ENCODE measurements at regions not wholly inside any gene's neighbourhood (a gene's known extent, or its start where the extent isn't known, plus 50 kb on each side); places are given as distances from the start of the nearest gene placed in this dataset.

DNA sequence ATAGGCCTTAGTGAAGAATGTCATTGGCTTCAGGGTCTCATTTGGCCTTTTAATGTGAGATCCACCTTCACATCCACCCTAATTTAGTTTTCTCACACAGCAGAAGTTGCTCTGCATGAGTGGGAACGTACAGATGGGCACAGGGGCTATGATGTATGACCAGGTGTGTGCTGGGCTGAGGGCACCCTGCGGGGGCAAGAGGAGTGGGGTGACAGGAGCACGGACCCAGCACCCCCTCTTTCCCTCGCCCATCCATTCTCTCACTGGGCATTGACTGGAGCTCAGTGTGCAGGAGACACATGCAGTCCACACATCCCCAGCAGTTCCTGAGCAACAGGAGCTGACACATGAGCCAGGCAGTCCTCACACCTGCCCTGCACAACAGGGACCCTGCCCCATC is 95.1 kb upstream of the PPP2R2D start:
- H3K4me1 Mint-ChIP-seq: no peaks in the 10 kb centered on the region
- peaks cover 0 to under 1% of the 10 kb centered on the region in 2 donors for H3K9me3 Mint-ChIP-seq
- no peak for ATAC-seq
- no peak overlapping the region for H3K27ac Mint-ChIP-seq
- H3K27me3 Mint-ChIP-seq: peaks cover 16% of the 10 kb centered on the region
- no peak for DNase-seq
- no peak overlapping the region for H3K4me3 Mint-ChIP-seq

DNA sequence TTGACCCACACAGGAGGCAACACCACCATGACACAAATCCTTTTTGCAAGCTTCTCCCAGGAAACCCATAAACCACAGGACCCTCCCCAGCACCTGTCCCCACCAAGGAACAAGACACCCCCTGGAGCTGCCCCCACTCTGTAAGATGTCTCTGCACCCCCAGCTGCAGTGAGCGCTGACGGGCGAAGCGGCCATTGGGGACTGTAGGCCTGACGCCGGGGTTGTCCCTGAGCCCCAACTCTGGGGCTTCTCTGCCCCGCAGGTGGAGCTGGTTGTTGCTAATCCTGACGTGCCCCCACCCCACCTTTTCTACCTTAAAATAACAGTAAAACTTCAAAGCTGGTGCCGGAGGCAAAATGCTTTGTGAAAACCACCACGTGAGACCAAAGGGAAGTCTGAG is 94.7 kb upstream of the PPP2R2D start:
- Mint-ChIP-seq H3K4me3 (no peak overlapping the region), H3K27me3 (peaks cover 16% of the 10 kb centered on the region), H3K9me3 (no peaks in the 10 kb centered on the region), H3K4me1 (no peaks in the 10 kb centered on the region), H3K27ac (peak overlapping the region in 1 of 2 donors; percentile 25)
- DNase-seq (no peak), ATAC-seq (no peak)

DNA sequence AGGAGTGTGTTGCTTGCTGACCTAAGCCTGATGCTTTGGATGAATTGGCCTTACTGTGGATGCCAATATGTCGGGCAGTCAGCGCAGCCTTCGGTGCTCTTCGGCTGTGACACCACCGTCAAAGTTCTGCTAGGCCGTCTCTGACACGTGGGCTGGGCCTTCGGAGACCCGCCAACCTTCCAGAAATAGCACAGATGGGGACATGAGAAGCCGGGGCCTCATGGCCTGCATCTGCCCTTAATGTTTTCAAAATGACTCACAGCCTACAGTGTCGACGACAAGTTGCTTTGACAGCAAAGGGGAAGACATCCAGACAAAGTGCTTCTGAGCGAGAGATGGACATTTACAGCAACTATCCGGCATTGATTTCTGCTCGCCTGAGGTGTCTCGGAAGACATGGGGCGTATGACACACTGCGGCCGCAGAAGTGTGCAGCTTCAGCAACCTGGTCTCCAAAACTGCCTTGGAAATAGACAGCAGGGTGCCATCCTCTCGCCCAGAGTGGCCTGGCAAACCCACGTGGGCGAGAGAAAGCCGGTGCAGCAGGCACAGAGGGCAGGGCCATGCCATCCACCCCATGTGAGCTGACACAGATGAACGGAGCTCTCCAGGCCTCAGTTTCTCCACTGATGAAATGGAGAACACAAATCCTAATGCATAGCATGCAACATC is 94.0 kb upstream of the PPP2R2D start:
- no peak overlapping the region for H3K4me3 Mint-ChIP-seq
- H3K4me1 Mint-ChIP-seq: no peaks in the 10 kb centered on the region
- peaks cover 16% of the 10 kb centered on the region for H3K27me3 Mint-ChIP-seq
- no peak overlapping the region for H3K27ac Mint-ChIP-seq
- no peaks in the 10 kb centered on the region for H3K9me3 Mint-ChIP-seq
- ATAC-seq (no peak), DNase-seq (no peak)

DNA sequence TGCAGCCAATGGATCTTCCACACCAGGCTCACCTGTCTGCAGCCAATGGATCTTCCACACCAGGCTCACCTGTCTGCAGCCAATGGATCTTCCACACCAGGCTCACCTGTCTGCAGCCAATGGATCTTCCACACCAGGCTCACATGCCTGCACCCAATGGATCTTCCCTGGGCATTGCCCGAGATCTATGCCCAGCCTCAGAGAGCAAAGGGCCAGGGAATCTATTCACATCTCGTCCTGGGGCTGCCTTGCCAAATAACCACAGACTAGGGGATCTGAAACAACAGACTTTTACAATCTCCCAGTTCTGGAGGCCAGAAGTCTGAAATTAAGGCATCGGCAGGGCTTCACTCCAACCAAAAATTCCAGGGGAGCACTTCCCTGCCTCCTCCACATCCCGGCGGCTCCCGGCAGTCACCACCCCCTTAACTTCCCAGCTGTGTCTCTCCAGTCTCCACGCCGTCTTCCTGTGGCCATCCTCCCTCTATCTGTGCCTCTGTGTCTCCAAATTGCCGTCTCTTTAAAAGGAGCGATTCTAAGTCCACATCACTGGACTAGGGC is 92.4 kb upstream of the PPP2R2D start:
- no peaks in the 10 kb centered on the region for H3K9me3 Mint-ChIP-seq
- no peaks in the 10 kb centered on the region for H3K4me1 Mint-ChIP-seq
- no peak for ATAC-seq
- H3K4me3 Mint-ChIP-seq: no peak overlapping the region
- no peak overlapping the region for H3K27ac Mint-ChIP-seq
- H3K27me3 Mint-ChIP-seq: peaks cover 16% of the 10 kb centered on the region
- no peak for DNase-seq

DNA sequence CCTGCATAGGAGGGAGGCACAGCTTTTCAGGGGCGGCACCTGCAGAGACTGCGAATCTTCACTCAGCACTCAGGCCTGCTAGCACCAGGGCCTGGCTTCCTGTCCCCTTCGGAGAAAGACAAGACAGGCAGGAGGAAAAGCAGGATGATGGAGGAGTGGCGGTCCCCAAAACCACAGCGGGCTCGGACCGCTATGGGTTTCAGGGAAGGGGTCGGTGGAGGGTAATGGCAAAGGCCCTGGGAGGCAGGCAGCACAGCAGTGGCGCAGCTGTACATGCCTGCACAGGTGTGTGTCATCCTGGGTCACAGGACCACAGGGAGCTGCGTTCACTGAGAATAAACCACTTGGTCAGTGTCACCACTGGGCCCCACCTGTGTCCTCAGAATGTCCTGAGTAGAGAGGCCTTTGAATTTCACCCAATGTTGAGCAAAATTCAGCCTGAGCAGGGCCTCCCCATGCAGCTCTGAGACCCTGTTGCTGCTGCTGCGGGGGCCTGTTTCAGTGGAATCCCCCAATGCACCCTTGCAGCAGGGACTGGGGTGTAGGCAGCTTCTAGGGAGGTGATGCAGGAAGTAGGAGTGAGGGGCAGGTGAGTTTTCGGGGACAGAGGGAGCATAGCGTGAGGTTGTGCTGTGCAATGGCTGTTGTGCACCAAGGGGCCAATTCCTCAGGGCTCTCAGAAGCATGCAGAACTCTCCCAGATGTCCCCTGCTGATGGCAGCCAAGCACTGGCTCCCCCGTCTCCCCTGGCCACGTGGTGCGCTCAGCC is 90.6 kb upstream of the PPP2R2D start:
- Mint-ChIP-seq H3K4me1 (no peaks in the 10 kb centered on the region), H3K9me3 (no peaks in the 10 kb centered on the region), H3K4me3 (no peak overlapping the region), H3K27ac (no peak overlapping the region), H3K27me3 (peaks cover 16% of the 10 kb centered on the region)
- no peak for ATAC-seq
- no peak for DNase-seq

DNA sequence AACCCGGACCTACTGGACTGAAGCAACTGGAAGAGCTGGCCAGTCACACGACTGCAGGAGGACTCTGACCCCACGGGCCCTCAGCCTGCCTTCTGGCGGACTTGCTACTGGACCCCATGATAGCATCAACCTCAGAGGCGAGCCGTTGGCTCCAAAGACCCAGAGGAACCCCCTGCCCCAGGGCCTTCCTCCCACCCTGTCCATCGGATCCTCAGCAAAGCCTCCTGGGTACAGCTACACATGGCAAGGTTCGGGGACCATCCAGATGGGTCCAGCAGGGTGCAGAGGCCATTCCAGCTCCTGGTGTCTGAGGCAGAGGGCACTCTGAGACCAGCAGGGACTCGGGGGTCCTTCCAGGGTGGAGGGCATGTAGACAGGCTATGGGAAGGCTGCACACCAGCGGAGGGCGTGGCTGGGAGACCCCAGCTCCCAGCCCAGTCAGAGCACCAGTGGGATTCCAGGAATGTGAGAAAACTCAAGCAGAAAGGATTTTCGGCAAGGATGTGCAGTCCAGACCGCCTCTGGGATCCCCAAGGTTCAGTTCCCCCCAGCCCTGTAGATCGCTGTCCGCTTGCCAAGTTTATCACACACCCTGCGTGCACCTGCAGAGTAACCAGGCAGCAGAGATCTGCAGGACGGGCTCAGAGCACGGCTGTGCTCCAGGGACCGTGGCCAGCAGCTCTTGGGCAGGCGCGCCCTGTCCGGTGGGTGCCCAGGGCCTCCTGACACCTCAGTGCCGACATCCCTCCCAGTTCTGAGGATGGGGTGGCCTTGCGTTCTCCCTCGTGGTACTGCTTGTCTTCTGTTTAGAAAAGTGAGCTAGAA is 89.8 kb upstream of the PPP2R2D start:
- no peaks in the 10 kb centered on the region for H3K9me3 Mint-ChIP-seq
- no peak overlapping the region for H3K4me3 Mint-ChIP-seq
- peaks cover 19% of the 10 kb centered on the region for H3K27me3 Mint-ChIP-seq
- H3K27ac Mint-ChIP-seq: no peak overlapping the region
- DNase-seq (no peak), ATAC-seq (no peak)
- H3K4me1 Mint-ChIP-seq: no peaks in the 10 kb centered on the region

DNA sequence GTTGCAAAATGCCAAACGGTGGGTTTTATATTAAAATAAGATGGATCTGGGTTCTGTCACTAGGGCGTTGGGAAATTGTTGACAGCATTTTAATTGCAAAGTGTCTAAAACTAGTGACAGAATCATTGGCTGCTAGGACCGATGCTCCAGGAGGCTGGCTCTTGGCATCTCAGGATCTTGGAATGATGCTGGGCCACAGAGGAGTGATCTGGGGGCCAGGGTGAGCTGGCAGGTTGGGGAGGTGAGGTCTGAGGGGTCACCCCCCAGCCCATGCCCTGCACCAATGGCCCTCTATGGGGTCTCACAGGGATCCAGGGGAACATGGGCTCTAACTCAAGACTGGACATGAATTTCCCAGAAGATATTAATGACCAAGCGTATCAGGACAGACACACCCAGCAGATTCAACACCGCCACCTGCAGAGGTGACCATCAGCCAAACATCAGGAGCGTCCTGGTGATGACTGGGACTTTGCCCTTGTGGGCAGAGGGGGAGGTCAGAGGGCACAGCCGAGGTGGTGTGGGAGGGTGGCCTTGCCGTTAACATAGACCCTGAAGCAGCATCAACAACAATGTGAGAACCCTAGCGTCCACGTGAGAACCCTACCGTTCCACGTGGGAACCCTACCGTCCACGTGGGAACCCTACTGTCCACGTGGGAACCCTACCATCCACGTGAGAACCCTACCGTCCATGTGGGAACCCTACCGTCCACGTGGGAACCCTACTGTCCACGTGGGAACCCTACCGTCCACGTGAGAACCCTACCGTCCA is 89.0 kb upstream of the PPP2R2D start:
- ATAC-seq: no peak
- Mint-ChIP-seq H3K4me1 (no peaks in the 10 kb centered on the region), H3K27ac (no peak overlapping the region), H3K4me3 (no peak overlapping the region), H3K27me3 (peaks cover 26% of the 10 kb centered on the region), H3K9me3 (no peaks in the 10 kb centered on the region)
- no peak for DNase-seq

DNA sequence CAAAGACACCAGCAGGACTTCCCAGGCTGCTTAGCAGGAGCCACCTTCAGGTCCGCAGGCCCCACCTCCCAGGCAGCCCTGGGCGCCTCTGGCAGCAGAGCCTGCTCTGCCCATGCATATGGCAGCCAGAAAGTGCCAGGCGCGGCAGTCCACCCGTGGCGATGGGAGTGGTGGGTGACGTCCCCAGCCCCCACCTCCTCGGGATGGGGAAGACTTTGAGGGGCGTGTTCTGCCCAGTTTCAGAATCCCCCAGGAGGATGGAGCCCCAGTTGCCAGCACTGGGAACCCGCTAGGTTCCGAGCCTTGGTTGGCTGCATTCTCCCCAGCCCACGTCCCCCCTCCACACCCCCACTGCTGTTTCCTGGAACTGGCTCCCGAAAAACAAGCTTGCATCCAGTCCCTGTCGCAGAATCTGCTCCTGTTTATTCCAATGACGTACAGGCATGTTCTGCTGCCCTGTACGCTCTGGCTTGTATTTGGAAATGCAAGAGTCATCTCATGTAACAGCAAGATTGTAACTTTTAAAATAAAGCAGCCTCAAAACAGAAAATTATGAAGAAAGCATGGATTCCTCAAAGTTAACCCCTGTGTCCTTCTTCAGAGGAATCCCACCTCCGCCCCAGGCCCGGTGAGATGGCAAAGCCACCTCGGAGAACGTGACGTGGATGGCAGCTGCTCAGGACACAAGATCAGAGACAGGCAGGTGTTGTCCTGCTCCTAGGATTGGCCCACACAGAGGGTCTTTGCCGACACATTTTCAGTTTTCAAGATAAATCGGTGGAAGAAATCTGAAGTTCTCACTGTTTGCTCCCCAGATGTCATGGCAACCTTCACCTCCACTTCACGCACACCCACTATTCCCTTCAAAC is 87.8 kb upstream of the PPP2R2D start:
- Mint-ChIP-seq H3K27me3 (peaks cover 26% of the 10 kb centered on the region), H3K9me3 (no peaks in the 10 kb centered on the region), H3K4me1 (no peaks in the 10 kb centered on the region), H3K27ac (no peak overlapping the region), H3K4me3 (no peak overlapping the region)
- ATAC-seq (no peak), DNase-seq (no peak)

DNA sequence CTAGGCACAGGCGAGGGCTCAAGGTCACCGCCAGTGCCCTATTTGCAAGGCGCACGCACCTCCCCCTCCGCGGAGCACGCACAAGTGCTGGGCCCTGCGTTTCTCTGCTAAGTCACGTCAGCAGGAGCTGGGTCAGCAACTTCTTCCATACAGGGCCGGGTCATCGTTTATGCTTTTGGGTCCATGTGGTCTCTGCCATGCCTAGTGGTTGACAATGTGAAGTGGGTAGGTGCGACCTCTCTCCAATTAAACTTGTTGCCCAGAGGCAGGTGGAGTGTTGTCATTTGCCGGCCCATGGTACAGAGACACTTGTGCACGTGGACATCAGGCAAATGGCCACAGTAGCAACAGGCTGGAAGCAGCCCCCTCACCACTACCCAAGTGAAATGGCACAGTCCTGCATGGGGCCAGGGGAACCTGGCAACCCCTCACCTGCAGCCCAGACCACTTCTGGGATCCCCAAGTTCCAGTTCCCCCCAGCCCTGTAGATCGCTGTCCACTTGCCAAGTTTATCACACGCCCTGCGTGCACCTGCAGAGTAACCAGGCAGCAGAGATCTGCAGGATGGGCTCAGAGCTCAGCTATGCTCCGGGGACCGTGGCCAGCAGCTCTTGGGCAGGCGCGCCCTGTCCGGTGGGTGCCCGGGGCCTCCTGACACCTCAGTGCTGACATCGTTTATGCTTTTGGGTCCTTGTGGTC is 86.1 kb upstream of the PPP2R2D start:
- H3K9me3 Mint-ChIP-seq: no peaks in the 10 kb centered on the region
- H3K4me1 Mint-ChIP-seq: no peaks in the 10 kb centered on the region
- H3K27ac Mint-ChIP-seq: no peak overlapping the region
- no peak for DNase-seq
- no peak for ATAC-seq
- no peak overlapping the region for H3K4me3 Mint-ChIP-seq
- H3K27me3 Mint-ChIP-seq: peaks cover 17% of the 10 kb centered on the region

DNA sequence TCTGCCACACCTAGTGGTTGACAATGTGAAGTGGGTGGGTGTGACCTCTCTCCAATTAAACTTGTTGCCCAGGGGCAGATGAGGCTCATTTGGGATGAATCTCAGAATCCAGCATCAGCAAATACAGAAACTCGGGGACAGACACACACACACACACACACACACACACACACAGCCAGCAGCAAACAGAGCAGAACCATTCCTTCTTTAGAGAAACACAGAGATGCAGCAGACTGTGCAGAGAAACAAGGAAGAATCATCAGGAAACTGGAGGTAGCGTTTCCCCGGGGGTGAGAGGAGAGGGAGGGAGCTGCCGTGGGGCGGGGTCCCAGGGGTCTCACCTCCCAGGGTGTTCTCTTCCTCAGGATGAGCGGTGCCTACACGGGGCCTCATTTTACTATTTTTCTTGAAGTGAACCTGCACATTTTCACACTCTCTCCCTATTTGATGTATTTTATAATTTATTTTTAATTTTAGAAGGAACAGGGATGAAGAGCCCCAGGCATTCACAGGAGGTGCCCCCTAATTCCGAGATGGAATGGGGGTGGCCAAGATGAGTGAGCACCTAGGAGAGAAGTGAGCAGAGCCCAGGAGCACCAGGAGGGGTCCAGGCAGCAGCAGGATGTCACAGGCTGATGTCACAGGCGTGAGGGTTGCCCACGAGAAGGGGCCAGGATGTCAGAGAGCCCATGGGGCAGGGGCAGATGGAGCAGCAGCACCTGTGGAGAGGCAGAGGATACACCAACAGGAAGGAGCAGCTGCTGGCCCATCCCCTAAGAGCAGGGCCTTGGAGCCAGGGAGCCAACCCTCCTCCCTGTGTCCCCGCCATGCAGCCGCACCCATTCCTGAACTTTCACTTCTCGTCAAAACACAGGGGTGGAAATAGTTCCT is 85.3 kb upstream of the PPP2R2D start:
- H3K4me1 Mint-ChIP-seq: no peaks in the 10 kb centered on the region
- ATAC-seq (no peak), DNase-seq (no peak)
- H3K27me3 Mint-ChIP-seq: peaks cover 10% of the 10 kb centered on the region
- H3K9me3 Mint-ChIP-seq: no peaks in the 10 kb centered on the region
- no peak overlapping the region for H3K27ac Mint-ChIP-seq
- no peak overlapping the region for H3K4me3 Mint-ChIP-seq

DNA sequence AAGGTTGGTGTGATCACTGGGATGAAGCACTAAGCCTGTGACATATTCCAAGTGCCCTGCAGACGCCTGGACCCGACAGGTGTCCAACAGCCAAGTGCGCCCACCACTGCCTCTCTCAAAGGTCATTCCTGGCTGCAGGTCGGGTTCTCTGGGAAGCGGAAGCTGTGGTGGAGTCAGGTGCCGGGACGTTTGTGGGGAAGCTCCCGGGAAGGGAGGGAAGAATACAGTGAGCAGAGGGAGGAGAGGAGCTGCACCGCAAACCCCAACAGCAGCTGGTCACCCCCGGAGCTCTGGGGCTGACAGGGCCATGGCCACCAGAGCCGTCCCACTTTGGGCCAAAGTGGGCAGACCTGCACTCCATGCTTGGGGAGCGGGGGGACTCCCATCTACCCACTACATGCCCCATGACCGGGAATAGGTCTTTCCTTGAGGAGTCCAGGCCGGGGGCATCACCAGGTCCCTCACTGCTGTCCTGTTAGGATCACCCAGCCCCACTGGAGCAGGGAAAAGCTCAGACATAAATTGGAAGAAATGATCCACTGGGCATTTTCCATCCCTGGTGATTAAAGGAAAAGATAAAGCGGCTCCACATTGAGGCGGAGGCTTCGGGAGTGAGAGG is 84.5 kb upstream of the PPP2R2D start:
- no peaks in the 10 kb centered on the region for H3K9me3 Mint-ChIP-seq
- no peaks in the 10 kb centered on the region for H3K4me1 Mint-ChIP-seq
- H3K27me3 Mint-ChIP-seq: peaks cover 10% of the 10 kb centered on the region
- no peak overlapping the region for H3K4me3 Mint-ChIP-seq
- no peak for DNase-seq
- H3K27ac Mint-ChIP-seq: no peak overlapping the region
- no peak for ATAC-seq

DNA sequence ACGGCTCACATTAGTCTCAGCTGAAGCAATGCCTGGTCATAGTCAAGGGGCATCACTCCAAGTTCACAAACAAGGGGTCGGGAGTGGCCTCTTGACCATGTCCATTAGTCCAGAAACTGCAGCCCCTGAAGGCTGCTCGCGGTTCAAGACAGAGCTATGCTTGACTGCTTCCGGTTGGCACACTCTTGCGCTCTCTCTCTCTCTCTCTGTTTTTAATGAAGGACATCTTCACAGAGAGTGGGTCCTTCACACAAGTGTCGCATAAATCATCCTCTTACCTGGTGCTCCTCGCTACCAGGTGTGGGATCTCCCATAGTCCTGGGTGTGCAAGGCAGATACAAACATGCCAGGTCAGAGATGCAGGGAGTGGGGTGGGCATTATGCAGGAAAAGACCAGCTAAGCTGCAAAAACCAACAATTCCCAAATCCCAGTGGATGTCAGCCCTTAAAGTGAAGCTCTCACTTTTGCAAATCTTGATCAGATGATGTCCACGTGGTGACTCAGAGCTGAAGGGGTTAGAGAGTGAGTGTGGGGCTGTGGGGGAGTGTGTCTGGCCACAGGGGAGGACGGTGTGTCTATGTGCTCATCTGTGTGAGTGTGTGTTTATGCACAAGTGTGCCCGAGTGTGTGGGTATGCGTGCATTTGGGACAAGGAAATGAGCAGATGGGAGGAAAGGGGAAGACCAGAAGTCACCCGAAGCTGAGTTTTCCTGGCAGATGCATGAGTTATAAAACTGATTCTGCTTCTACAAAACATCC is 83.7 kb upstream of the PPP2R2D start:
- Mint-ChIP-seq H3K4me3 (no peak overlapping the region), H3K9me3 (no peaks in the 10 kb centered on the region), H3K27ac (no peak overlapping the region), H3K4me1 (no peaks in the 10 kb centered on the region), H3K27me3 (peaks cover 10% of the 10 kb centered on the region)
- ATAC-seq: no peak
- DNase-seq: no peak
